Right hindlimb (tissue), 1 donor: ENCODE measurements at regions not wholly inside any gene's neighbourhood (a gene's known extent, or its start where the extent isn't known, plus 50 kb on each side); places are given as distances from the start of the nearest gene placed in this dataset.

Experiments
- DNase-seq: peaks from one replicate; pipeline ENCODE4 v3.0.0-alpha.2; 2018

- no peak for DNase-seq
Observed at GRCh38 chr7:46478046-46478445, 557.0 kb upstream of the IGFBP3 start.

DNA sequence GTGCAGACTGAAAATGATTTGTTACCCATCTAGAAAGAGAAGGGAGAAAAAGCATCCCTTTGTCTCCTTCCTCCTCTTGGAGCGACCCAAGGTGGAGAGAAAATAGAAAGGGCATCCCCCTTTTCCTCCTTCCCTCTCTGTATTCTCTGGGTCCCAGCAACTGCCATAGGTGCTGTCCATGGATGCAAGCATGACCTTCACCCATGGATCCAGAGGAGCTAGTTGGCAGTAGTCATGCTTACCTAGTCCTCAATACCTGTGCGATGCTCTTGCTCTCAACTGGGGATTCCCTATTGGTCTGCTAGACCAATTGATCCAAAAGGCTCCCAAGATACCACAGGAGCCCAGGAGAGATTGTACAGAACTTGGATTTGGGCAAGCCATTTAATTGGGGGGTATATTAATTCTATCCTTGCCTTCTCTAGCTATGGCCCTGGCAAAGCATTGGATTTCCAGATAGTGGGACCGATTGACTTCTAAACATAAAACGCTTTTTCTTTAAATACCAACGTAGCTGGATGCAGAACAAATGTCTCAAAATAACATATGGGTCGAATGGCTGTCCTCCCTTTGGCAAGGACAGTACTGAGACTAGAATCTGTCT, 547.8 kb upstream of the IGFBP3 start:
- DNase-seq: no peak

DNA sequence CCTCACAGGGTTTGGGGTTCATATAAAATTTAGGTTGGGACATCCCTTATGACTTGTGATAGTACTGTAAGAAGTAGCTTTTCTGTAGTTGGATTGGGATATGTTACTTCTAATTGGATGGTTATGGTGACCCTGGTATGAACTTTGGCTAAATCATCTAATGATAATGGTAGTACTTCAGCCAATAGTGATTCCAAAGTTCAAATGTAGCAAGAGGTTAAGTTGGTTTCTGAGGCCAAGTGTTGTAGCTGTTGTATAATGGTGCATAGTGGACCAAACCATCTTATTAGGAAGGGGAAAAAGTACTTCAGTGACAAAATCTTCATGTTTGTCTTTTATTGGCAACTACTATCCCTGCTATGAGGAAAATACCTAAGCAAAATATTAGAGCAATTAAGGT, 542.1 kb upstream of the IGFBP3 start:
- DNase-seq: no peak

GRCh38 chr7:46461334-46461777, 540.3 kb upstream of the IGFBP3 start:
- no peak for DNase-seq

DNA sequence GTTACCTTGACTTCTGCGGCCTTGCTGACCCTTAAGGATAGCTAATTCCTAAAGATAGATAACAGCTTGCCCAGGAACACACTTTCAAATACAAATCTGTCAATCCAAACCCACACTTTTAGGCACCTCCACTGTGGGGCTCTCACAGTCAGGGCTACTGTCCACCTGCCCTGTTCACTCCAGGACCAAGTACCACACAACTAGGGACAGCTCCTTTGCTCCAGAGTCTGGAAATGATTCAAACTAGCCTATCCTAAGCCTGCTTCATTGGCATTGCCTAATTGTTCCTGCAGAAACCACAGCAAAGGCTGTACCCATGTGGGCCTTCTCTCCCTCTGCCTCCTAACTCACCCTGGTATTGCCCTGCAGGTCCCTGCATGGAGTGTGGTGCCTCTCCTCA, 538.9 kb upstream of the IGFBP3 start:
- DNase-seq: no peak

GRCh38 chr7:46454816-46455215, 533.7 kb upstream of the IGFBP3 start:
- peak; percentile 45 for DNase-seq

DNA sequence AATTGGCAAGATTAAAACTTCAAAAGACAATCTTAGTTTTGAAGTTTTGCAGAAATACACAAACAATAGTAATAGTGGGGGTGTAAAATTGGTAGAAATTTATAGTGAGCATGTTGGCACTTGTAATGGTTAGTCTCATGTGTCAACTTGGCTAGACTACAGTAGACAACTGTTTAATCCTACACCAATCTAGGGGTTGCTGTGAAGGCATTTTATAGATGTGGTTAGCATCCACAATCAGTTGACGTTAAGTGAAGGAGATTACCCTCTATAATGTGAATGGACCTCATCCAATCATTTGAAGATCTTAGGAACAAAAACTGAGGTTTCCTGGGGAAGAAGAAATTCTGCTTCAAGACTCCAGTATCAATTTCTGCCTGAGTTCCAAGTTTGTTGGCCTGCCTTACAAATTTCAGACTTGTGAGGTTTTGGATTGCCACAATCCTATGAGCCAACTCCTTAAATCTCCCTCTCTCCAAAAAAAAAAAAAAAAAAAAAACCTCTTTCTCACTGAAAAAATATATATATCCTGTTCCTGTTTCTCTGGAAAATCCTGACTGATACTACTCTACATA, 531.6 kb upstream of the IGFBP3 start:
- no peak for DNase-seq

DNA sequence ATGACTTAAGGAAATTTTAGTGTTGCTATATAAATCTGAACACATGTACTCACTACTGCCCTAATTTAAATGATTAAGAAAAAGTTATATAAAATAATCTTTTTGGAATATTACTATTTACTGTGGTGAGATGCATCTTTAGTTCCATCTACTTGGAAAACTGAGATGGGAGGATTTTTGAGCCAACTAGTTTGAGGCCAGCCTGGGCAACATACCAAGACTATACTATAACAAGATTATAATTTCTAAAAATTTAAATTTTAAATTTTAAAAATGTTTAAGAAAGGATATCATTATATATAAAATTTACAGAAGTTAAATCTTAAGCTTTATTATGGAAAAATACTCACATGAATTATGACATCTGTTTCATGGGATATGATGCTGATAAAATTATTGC, 530.8 kb upstream of the IGFBP3 start:
- DNase-seq: no peak

- DNase-seq: no peak
Observed at GRCh38 chr7:46450886-46451285, 529.8 kb upstream of the IGFBP3 start.

GRCh38 chr7:46450425-46450824, 529.4 kb upstream of the IGFBP3 start:
- DNase-seq: no peak

GRCh38 chr7:46449743-46450142, 528.7 kb upstream of the IGFBP3 start:
- DNase-seq: no peak

DNA sequence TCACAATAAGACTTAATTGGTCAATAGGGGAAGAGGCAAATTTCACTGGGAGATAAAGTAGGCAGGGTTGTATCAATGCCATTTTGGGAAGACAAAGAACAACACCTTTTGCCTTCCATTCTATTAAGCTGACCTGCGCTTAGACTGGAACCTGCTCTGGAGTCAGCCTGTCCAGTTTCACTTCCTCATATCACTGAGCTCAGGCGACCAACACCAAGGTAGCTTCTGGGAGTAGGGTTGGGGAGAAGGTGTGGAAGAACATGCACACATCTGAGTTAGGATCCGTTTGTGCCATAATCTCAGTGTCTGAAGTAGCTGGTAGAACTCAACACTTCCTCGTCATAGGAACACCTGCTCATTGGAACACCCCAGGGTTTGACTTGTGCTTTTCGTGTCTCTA, 527.4 kb upstream of the IGFBP3 start:
- DNase-seq: no peak

- no peak for DNase-seq
Observed at GRCh38 chr7:46446151-46446550, 525.1 kb upstream of the IGFBP3 start.

DNA sequence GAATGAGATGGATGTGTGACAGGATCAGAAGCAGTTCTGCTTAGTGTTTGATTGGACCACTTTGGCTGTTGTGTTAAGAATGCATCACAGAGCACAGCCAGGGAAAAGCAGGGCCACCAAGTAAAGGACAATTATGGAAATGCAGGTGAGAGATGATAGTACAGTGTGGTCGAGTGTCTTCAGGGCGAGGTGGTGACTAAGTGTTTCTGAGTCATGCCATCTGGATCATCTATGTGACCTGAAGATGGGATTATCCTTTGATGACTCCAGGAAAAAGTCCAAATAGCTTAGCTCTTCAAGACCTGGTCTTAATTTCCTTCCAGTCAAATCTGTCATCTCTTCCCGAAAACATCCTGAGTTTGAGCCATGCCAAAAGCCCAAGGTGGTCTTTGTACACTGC, 523.2 kb upstream of the IGFBP3 start:
- DNase-seq: no peak

DNA sequence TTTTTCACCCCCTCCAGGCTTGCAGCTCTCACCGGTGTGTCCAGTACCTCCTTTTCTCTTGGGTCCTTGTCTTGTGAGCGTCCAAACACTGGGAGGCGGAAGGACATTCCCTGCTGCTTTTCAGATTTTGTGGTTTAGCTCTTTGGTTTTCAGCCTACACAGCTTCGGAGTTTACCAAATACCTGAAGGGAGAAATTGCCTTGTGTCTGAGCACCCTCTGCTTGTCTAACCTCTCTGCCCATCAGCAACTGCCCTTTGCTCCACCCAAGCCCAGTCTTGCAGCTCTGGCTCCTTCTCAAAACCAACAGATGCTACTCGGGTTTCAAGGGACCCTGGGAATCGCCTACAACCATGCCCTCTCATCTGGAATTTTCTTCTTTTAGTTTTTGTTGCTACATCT, 519.1 kb upstream of the IGFBP3 start:
- DNase-seq: no peak

GRCh38 chr7:46432708-46433107, 511.6 kb upstream of the IGFBP3 start:
- no peak for DNase-seq

DNA sequence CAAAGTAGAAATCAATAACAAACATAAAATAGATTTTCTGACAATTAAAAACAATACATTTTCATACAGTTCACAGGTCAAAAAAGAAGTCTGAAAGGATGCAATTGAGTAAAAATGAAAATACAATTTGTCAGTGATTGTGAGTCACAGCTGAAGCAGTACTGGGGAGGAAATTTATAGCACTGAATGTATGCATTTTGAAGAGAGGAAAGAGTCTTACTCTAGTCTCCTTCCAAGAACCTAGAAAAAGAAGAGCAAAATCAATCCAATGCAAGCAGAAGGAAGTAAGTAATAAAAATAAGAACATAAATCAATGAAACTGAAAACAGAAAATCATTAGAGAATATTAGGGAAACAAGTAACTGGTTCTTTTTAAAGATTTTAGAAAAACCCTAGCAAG, 507.2 kb upstream of the IGFBP3 start:
- no peak for DNase-seq

DNA sequence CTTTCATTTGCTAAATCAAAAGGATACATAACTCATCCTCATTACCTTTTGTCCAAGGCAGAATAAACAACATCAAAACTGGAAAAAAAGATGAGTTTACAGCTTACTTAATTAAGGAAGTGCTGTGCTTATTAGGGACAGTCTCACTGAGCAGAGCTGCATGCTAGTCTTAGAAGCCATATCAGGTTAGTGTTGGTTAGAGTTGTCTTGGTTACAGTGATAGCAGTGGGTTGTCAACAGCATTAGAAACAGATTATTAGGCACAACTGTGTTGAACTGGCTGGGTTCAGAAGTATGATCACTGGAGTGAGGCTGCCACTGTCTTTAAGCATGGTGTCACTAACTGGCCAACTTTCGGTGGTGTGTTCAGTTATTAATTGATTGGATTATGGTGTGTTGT, 503.9 kb upstream of the IGFBP3 start:
- DNase-seq: no peak

DNA sequence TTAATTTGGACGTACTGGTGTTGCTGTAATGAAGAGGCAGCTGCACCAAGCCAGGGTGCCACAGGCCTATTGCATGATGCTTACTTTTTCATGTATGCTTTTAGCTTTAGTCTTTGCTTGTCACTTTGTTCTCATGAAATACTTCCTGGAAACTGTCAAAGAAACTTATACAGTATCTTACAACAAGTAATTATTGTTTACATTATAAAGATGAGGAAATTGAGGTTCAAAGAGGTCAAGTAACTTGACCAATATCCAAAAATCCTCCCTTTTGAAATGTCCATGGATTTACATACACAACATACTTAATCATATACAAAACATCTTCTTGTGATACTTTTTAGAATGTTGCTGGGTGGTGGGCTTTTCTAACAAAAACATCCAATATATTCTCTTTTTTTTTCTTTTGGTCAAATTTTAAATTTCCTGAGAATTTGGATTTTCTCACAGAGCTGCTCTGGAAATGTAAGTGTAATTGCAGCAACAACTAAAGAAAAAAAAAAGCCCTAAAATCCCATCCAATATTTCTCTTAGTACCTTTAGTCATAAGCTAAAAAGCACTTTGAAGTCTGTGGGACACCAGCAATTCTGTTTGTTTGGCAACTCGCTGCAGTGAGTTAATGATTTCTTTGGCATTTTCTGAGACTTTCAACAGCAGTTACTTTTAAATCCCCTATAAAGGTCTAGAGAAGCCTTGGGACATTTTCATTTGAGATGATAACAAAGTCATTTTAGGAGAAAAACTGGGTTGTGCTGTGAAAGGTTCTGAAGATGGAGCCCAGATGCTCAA, 500.6 kb upstream of the IGFBP3 start:
- no peak for DNase-seq

DNA sequence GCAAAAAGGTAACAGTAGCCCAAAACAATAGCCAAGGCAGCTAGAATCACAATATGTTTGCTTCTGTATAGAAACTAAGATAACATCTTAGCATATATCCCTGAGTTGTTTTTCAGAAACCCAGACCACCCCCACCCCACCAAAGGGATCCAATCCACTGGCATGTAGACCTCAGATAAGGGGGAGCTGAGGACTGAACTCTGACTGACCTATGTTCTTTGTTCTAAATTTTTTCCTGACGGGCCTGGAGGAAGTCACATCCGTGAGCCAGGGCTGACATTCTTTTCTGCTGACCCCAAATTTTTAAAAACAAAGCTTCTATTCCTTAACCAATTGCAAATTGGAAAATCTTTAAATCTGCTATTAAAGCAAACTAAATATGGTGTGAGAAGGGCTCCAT, 493.9 kb upstream of the IGFBP3 start:
- DNase-seq: no peak

- DNase-seq: no peak
Observed at GRCh38 chr7:46411236-46411635, 490.2 kb upstream of the IGFBP3 start.

DNA sequence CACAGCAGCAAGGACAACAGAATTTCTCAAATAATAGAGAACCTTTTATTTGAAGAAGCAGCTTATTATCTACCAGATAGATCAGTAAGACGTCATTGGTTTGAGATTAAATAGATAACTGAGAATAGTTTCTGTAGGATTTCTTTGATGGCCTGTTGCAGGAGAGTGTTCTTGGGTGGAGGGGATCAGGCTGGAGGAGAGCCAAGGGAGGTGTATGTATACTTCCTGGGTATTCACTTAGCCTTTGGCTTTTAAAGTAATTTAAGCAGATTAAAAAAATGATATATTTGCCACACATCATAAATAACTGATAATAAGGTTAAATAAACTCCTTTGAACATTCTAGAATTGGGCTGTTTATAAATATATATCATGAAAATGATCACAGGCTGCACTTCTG, 486.1 kb upstream of the IGFBP3 start:
- no peak for DNase-seq

- no peak for DNase-seq
Observed at GRCh38 chr7:46397591-46397990, 476.5 kb upstream of the IGFBP3 start.

DNA sequence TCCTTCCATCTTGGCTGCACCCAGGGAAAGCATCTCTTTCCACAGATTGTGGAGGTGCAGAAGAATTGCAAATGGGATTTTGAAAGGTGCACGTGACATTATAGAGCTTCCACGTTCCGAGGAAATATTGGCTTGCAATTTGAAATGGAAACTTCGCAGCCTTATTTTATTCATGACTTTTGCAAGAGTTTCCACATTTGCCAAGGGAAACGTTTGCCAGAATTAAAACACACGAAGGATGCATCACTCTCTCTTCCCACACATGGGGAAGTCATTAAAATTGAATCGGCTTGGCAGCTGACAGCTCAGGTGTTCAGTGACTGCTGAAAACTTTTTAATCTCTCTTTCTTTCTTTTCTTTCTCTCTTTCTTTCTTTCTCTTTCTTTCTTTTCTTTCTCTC, 475.4 kb upstream of the IGFBP3 start:
- peak; percentile 75 for DNase-seq

GRCh38 chr7:46393142-46393541, 472.1 kb upstream of the IGFBP3 start:
- no peak for DNase-seq
